ENCODE measurements at regions not wholly inside any gene's neighbourhood (a gene's known extent, or its start where the extent isn't known, plus 50 kb on each side); places are given as distances from the start of the nearest gene placed in this dataset.

DNA sequence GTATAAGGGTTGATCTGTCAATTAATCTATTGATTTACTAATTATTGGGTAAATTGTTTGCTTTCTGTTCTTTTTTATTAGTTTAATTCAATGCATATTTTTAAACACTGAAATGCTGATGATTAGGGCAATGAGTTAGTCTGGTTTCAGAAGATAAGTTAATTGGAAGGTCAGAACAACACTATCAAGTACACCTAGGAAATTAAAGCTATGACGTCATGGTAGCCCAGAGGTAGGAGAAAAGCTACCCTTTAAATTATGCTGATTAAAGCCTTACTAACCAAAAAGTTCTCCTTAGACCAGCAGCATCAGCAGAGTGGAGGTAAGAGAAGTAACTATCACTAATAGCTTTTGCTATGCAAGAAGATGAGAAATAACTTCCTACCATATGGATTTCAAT is 770.4 kb upstream of the ARPP21 start:
- in situ Hi-C loops (cut with HindIII; ENCODE audit: low pct_unique_long_range_greater_than_20kb, low sequenced_read_pairs) = no loop called here

GRCh38 chr3:34869696-34870095 is 769.6 kb upstream of the ARPP21 start:
- no peaks in the 10 kb centered on the region for H3K9me3 ChIP-seq (ENCODE audit: control insufficient read depth, insufficient read depth, low read depth, low read length)
- H3K36me3 ChIP-seq (ENCODE audit: control insufficient read depth, insufficient read depth, low read length) = no peaks in the 10 kb centered on the region
- ChIA-PET CTCF (no interaction called here), POLR2A (no interaction called here)
- no TSS peak for BruUV-seq (replicated peaks)
- in situ Hi-C loops (cut with HindIII; ENCODE audit: low pct_unique_long_range_greater_than_20kb, low sequenced_read_pairs) (no loop called here), intact Hi-C loops (cut with micrococcal nuclease; ENCODE audit: unreplicated experiment) (no loop called here)
- H3K4me1 ChIP-seq (ENCODE audit: control insufficient read depth, insufficient read depth, low read length) = no peaks in the 10 kb centered on the region
- no peak overlapping the region for H3K27ac ChIP-seq (ENCODE audit: low read length)
- TF ChIP-seq REST (IDR thresholded peaks at IDR 0.05; ENCODE audit: insufficient read depth in 1 of 2, low read depth in 2 of 2, low read length in 1 of 2) = no peak
- TF ChIP-seq, protein P1, sequence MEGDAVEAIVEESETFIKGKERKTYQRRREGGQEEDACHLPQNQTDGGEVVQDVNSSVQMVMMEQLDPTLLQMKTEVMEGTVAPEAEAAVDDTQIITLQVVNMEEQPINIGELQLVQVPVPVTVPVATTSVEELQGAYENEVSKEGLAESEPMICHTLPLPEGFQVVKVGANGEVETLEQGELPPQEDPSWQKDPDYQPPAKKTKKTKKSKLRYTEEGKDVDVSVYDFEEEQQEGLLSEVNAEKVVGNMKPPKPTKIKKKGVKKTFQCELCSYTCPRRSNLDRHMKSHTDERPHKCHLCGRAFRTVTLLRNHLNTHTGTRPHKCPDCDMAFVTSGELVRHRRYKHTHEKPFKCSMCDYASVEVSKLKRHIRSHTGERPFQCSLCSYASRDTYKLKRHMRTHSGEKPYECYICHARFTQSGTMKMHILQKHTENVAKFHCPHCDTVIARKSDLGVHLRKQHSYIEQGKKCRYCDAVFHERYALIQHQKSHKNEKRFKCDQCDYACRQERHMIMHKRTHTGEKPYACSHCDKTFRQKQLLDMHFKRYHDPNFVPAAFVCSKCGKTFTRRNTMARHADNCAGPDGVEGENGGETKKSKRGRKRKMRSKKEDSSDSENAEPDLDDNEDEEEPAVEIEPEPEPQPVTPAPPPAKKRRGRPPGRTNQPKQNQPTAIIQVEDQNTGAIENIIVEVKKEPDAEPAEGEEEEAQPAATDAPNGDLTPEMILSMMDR (IDR thresholded peaks at IDR 0.05) = no peak
- TF ChIP-seq TCF7L2 (IDR thresholded peaks at IDR 0.05; ENCODE audit: low read depth, low read length) = no peak
- no peak for TF ChIP-seq POLR2AphosphoS5 (IDR thresholded peaks at IDR 0.05; ENCODE audit: low read depth, low read length)
- no peak for TF ChIP-seq SIN3A (IDR thresholded peaks at IDR 0.05; ENCODE audit: borderline replicate concordance, insufficient read depth, low read depth, low read length)
- H3K27me3 ChIP-seq (ENCODE audit: control insufficient read depth, insufficient read depth, low read length) = no peaks in the 10 kb centered on the region
- DNase-seq (ENCODE audit: low read depth, low spot score) = no peak
- no peak overlapping the region for H3K4me3 ChIP-seq (ENCODE audit: low read depth in 2 of 2, low read length in 2 of 2)
- ATAC-seq = no peak

More for the DNA sequence above, 770.4 kb upstream of the ARPP21 start:
- Histone ChIP-seq H3K36me3 (ENCODE audit: control insufficient read depth, insufficient read depth, low read length) (no peaks in the 10 kb centered on the region), H3K9me3 (ENCODE audit: control insufficient read depth, insufficient read depth, low read depth, low read length) (no peaks in the 10 kb centered on the region), H3K4me3 (ENCODE audit: low read depth in 2 of 2, low read length in 2 of 2) (no peak overlapping the region), H3K27ac (ENCODE audit: low read length) (no peak overlapping the region), H3K27me3 (ENCODE audit: control insufficient read depth, insufficient read depth, low read length) (no peaks in the 10 kb centered on the region), H3K4me1 (ENCODE audit: control insufficient read depth, insufficient read depth, low read length) (no peaks in the 10 kb centered on the region)
- POLR2A ChIA-PET = no interaction called here
- DNase-seq (ENCODE audit: low read depth, low spot score) = no peak
- CTCF ChIA-PET = no interaction called here
- BruUV-seq (replicated peaks) = no TSS peak
- TF ChIP-seq, protein P1 (IDR thresholded peaks at IDR 0.05) = no peak
- no peak for TF ChIP-seq SIN3A (IDR thresholded peaks at IDR 0.05; ENCODE audit: borderline replicate concordance, insufficient read depth, low read depth, low read length)
- TF ChIP-seq TCF7L2 (IDR thresholded peaks at IDR 0.05; ENCODE audit: low read depth, low read length) = no peak
- no peak for TF ChIP-seq REST (IDR thresholded peaks at IDR 0.05; ENCODE audit: insufficient read depth in 1 of 2, low read depth in 2 of 2, low read length in 1 of 2)
- no peak for TF ChIP-seq POLR2AphosphoS5 (IDR thresholded peaks at IDR 0.05; ENCODE audit: low read depth, low read length)
- intact Hi-C loops (cut with micrococcal nuclease; ENCODE audit: unreplicated experiment) = no loop called here
- no peak for ATAC-seq
